DOHH2 (cell line): ENCODE measurements at regions not wholly inside any gene's neighbourhood (a gene's known extent, or its start where the extent isn't known, plus 50 kb on each side); places are given as distances from the start of the nearest gene placed in this dataset.
"Not testable (repeated sequence)": the region's sequence is repeated elsewhere in the genome, so short reads cannot be mapped to it uniquely, and the experiment has no call there.

Experiments used
- H3F3A ChIP-seq: fragments of 200-600 bp; sonication (generic), shearing (Covaris generic); 2 replicates; pipeline ENCODE4 v1.6.0; 2016; ENCODE audit warnings: antibody characterized with exemption, mild to moderate bottlenecking; ENCODE audit not compliant: control insufficient read depth, insufficient read depth
- H3K27ac ChIP-seq: fragments of 200-600 bp; sonication (generic); 2 replicates; pipeline ENCODE4 v1.5.1; 2014; ENCODE audit warnings: low read depth, mild to moderate bottlenecking, low read length, moderate library complexity
- H3K27me3 ChIP-seq: fragments of 200-600 bp; sonication (generic); 2 replicates; pipeline ENCODE4 v1.6.1; 2014; ENCODE audit warnings: mild to moderate bottlenecking, low read length, mixed read lengths; ENCODE audit not compliant: control insufficient read depth
- H3K36me3 ChIP-seq: fragments of 200-600 bp; sonication (generic); 2 replicates; pipeline ENCODE4 v1.6.1; 2014; ENCODE audit warnings: mild to moderate bottlenecking, low read length, moderate library complexity, mixed read lengths; ENCODE audit not compliant: control insufficient read depth
- H3K4me1 ChIP-seq: fragments of 200-600 bp; sonication (generic); 2 replicates; pipeline ENCODE4 v1.6.1; 2014; ENCODE audit warnings: mild to moderate bottlenecking, low read length, mixed read lengths; ENCODE audit not compliant: control insufficient read depth
- H3K4me2 ChIP-seq: fragments of 200-600 bp; sonication (generic); 2 replicates; pipeline ENCODE4 v1.6.0; 2014; ENCODE audit warnings: mild to moderate bottlenecking, low read length, moderate library complexity
- H3K4me3 ChIP-seq: fragments of 200-600 bp; sonication (generic); 2 replicates; pipeline ENCODE4 v1.5.1; 2014; ENCODE audit warnings: mild to moderate bottlenecking, low read length, mixed read lengths
- H3K79me2 ChIP-seq: fragments of 200-600 bp; sonication (generic); 2 replicates; pipeline ENCODE4 v1.6.1; 2014; ENCODE audit warnings: mild to moderate bottlenecking, low read length, mixed read lengths; ENCODE audit not compliant: control insufficient read depth
- H3K9me2 ChIP-seq: fragments of 200-600 bp; sonication (generic); replicated peaks from 2 replicates; pipeline ENCODE4 v1.6.1; 2014; ENCODE audit warnings: mild to moderate bottlenecking, low read length, mixed read lengths; ENCODE audit not compliant: control insufficient read depth
- H3K9me3 ChIP-seq: fragments of 200-600 bp; sonication (generic); 2 replicates; pipeline ENCODE4 v1.6.1; 2014; ENCODE audit warnings: antibody characterized with exemption, low read length, mixed read lengths; ENCODE audit not compliant: control insufficient read depth, insufficient read depth
- H4K20me1 ChIP-seq: fragments of 200-600 bp; sonication (generic); 2 replicates; pipeline ENCODE4 v1.6.0; 2014; ENCODE audit warnings: low read depth, mild to moderate bottlenecking, antibody characterized with exemption, low read length, moderate library complexity; ENCODE audit not compliant: control insufficient read depth, insufficient read depth
- EZH2phosphoT487 ChIP-seq: fragments of 200-600 bp; sonication (generic); IDR thresholded peaks from 2 replicates; pipeline ENCODE4 v1.6.1; 2017; ENCODE audit warnings: borderline replicate concordance, mild to moderate bottlenecking, antibody characterized with exemption, low read length, moderate library complexity, mixed read lengths
- TF ChIP-seq, protein P1 (sequence below): fragments of 200-600 bp; sonication (generic); IDR thresholded peaks from one replicate; pipeline ENCODE4 v1.5.1; 2014; ENCODE audit warnings: antibody characterized with exemption, mild to moderate bottlenecking, low read depth, low read length; ENCODE audit not compliant: poor library complexity, severe bottlenecking

GRCh38 chr5:86565197-86565789 lies 52.4 kb upstream of the COX7C start:
- Histone ChIP-seq H3K4me1 (no peaks in the 10 kb centered on the region), H3K4me3 (no peak overlapping the region), H3K36me3 (no peaks in the 10 kb centered on the region), H4K20me1 (no peaks in the 10 kb centered on the region), H3K27me3 (no peaks in the 10 kb centered on the region), H3K4me2 (no peak overlapping the region), H3K9me2 (no peaks in the 10 kb centered on the region), H3K79me2 (no peaks in the 10 kb centered on the region), H3K27ac (no peak overlapping the region), H3K9me3 (no peaks in the 10 kb centered on the region), H3F3A (no peaks in the 10 kb centered on the region)
- TF ChIP-seq, protein P1, sequence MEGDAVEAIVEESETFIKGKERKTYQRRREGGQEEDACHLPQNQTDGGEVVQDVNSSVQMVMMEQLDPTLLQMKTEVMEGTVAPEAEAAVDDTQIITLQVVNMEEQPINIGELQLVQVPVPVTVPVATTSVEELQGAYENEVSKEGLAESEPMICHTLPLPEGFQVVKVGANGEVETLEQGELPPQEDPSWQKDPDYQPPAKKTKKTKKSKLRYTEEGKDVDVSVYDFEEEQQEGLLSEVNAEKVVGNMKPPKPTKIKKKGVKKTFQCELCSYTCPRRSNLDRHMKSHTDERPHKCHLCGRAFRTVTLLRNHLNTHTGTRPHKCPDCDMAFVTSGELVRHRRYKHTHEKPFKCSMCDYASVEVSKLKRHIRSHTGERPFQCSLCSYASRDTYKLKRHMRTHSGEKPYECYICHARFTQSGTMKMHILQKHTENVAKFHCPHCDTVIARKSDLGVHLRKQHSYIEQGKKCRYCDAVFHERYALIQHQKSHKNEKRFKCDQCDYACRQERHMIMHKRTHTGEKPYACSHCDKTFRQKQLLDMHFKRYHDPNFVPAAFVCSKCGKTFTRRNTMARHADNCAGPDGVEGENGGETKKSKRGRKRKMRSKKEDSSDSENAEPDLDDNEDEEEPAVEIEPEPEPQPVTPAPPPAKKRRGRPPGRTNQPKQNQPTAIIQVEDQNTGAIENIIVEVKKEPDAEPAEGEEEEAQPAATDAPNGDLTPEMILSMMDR: no peak
- TF ChIP-seq EZH2phosphoT487: no peak

DNA sequence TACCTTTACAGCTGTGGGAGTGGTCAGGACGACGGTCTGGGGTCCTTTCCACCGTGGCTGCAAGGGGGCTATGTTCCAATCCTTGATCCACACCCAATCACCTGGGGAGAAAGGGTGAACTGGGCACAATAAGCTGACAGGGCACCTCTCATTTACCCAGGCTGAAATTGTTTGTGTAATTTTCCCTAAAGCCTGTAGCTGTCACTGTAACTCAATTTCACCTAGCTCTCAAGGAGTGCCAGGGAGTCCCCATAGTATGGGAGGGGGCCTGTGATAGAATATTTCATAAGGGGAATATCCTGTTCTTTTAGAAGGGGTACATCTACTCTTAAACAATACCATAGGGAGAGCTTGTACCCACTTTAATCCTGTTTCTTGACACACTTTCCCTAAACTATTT lies 51.7 kb upstream of the COX7C start:
- H3K4me2 ChIP-seq, H3K9me3 ChIP-seq, H3K9me2 ChIP-seq, H3K4me1 ChIP-seq, H3K27me3 ChIP-seq, H3K79me2 ChIP-seq, H3K4me3 ChIP-seq, H3K27ac ChIP-seq, H3F3A ChIP-seq, H3K36me3 ChIP-seq, H4K20me1 ChIP-seq: not testable (repeated sequence)
